ENCODE measurements at regions not wholly inside any gene's neighbourhood (a gene's known extent, or its start where the extent isn't known, plus 50 kb on each side); places are given as distances from the start of the nearest gene placed in this dataset.

- H3K4me3 ChIP-seq: no peak overlapping the region
- intact Hi-C loops (cut with DNase I, micrococcal nuclease): no loop called here
- ATAC-seq: no peak
- no peaks in the 10 kb centered on the region for H3K36me3 ChIP-seq (ENCODE audit: low read depth)
- no peaks in the 10 kb centered on the region for H3K9me3 ChIP-seq
- no peak for DNase-seq
- TF ChIP-seq CTCF (IDR thresholded peaks at IDR 0.05): no peak
- H3K4me1 ChIP-seq (ENCODE audit: low read depth): no peaks in the 10 kb centered on the region
Measured at GRCh38 chr5:125833398-125833797, 589.8 kb upstream of the GRAMD2B start.

- Histone ChIP-seq H3K36me3 (ENCODE audit: low read depth) (no peaks in the 10 kb centered on the region), H3K4me1 (ENCODE audit: low read depth) (no peaks in the 10 kb centered on the region), H3K4me3 (no peak overlapping the region), H3K9me3 (no peaks in the 10 kb centered on the region)
- DNase-seq: no peak
- intact Hi-C loops (cut with DNase I, micrococcal nuclease): no loop called here
- ATAC-seq: no peak
- TF ChIP-seq CTCF (IDR thresholded peaks at IDR 0.05): no peak
Measured at GRCh38 chr5:125834438-125835115, 588.6 kb upstream of the GRAMD2B start.

DNA sequence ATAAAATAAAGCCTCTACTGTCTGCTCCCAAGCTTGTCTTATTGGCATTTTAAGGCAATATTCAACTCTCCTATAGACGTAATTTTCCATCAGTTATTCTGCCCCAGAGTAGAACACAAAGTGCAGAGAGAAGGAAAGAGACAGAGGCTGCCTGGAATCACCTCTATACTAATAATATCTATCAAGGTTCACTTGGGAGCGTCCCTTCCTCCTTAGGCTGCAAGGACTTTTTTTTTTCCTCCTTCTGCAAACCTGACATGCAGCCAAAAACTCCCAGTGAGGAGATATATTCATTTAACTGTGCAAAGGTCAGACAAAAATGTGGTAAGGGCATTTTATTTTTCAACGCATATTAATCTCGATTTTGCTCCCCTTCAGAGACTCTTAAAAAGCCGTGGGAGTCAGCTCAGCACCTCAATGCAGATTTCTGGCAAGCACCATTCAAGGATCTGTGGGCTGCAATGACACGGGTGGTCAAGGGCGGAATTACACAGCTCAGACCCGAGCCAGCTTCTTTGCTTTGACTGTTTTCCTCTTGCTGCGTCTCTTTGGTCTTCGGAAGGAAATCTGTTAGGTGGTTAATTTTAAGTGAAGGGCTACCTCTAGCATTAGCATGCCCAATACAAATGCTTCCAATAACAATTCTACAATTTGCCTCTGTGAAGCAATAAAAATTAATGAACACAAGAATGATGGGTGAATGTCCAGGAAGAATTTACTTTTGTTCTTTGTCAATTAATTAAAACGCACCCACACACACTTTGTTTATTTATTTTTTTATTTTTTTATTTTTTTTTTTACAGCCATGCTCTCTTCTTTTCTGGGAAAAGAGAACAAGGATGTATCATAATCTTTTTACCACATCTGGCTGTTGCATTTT, 587.7 kb upstream of the GRAMD2B start:
- peak; percentile 71 for ATAC-seq
- intact Hi-C loops (cut with DNase I, micrococcal nuclease): no loop called here

DNA sequence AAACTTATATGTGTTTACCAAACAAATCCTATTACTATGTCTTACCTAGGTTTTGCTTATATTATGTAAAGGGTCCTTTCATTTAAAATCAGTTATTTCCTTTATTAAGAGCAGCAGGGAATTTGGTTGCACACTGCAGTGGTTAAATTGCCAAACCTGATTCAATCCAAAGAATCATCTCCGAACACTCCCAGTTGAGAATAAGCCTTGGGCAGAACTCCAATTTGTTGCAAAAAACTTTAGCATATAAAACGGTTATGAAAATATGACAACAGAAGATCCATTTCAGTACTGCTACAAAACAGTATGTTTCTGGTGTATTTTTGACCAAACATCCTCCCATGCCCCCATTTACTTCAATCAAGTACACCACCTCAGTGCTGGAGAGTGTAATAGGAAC, 587.0 kb upstream of the GRAMD2B start:
- TF ChIP-seq CTCF (IDR thresholded peaks at IDR 0.05): no peak
- Histone ChIP-seq H3K9me3 (no peaks in the 10 kb centered on the region), H3K4me3 (no peak overlapping the region), H3K4me1 (ENCODE audit: low read depth) (no peaks in the 10 kb centered on the region), H3K36me3 (ENCODE audit: low read depth) (no peaks in the 10 kb centered on the region)
- ATAC-seq (no peak), DNase-seq (no peak)
- intact Hi-C loops (cut with DNase I, micrococcal nuclease): no loop called here

More for the DNA sequence above, 587.7 kb upstream of the GRAMD2B start:
- H3K4me3 ChIP-seq: no peak overlapping the region
- no peaks in the 10 kb centered on the region for H3K4me1 ChIP-seq (ENCODE audit: low read depth)
- peak; percentile 51 for TF ChIP-seq CTCF (IDR thresholded peaks at IDR 0.05)
- DNase-seq: peak in 2 of 3 donors; percentile 51 to 66
- no peaks in the 10 kb centered on the region for H3K36me3 ChIP-seq (ENCODE audit: low read depth)
- no peaks in the 10 kb centered on the region for H3K9me3 ChIP-seq

DNA sequence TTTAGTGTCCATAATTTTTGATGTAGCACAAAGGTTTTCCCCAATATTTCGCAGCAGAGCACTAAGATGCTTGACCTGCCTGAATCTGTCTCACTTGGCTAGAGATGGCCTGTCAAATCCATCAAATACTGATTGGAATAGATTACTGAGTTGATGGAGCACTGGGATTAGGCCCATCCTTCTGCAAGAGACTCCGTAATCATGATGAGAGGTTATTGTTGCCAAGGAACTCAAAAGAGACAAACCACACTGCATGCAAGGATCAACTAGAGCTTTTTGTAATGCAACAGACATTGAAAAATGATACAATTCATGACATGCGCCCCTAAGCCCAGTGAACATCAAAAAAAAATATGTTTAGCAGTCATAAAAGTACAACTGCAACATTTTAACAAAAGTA, 585.3 kb upstream of the GRAMD2B start:
- DNase-seq (no peak), ATAC-seq (no peak)
- Histone ChIP-seq H3K4me1 (ENCODE audit: low read depth) (no peaks in the 10 kb centered on the region), H3K36me3 (ENCODE audit: low read depth) (no peaks in the 10 kb centered on the region), H3K4me3 (no peak overlapping the region), H3K9me3 (peaks cover 4% of the 10 kb centered on the region)
- TF ChIP-seq CTCF (IDR thresholded peaks at IDR 0.05): no peak
- intact Hi-C loops (cut with DNase I, micrococcal nuclease): no loop called here

Data from mucosa of descending colon (tissue), 3 donors.